Right lobe of liver (tissue), 6 donors: ENCODE measurements at regions not wholly inside any gene's neighbourhood (a gene's known extent, or its start where the extent isn't known, plus 50 kb on each side); places are given as distances from the start of the nearest gene placed in this dataset.

ENCODE experiments used
- ATAC-seq, 4 donors: fragments of 200-7000 bp; cut with Tn5 transposase; one replicate each; pipeline ENCODE4 v1.9.1; 2020; ENCODE audit warnings: mild to moderate bottlenecking in 4 of 4, moderate library complexity in 4 of 4
- DNase-seq, 3 donors: peaks; one replicate each; pipeline ENCODE4 v3.0.0-alpha.2; 2020
- H3K27ac ChIP-seq, 3 donors: fragments of 200-600 bp; one replicate each; pipeline ENCODE4 v1.8.0; 2022
- H3K27me3 ChIP-seq, 2 donors: fragments of 200-600 bp; one replicate each; pipeline ENCODE4 v1.8.0; 2022
- H3K36me3 ChIP-seq, 4 donors: fragments of 200-600 bp; sonication (generic) in 1 of 4; one replicate each; pipeline versions ENCODE4 v1.5.1 to v1.8.0; 2017 to 2022; ENCODE audit warnings: control low read depth in 1 of 4
- H3K4me1 ChIP-seq, 4 donors: fragments of 200-600 bp; sonication (generic) in 1 of 4; one replicate each; pipeline versions ENCODE4 v1.5.1 to v1.8.0; 2017 to 2022; ENCODE audit warnings: control low read depth in 1 of 4
- H3K4me3 ChIP-seq, 3 donors: fragments of 200-600 bp; one replicate each; pipeline ENCODE4 v1.8.0; 2022
- H3K9me3 ChIP-seq, 4 donors: fragments of 200-600 bp; sonication (generic) in 1 of 4; one replicate each; pipeline versions ENCODE4 v1.5.1 to v1.8.0; 2017 to 2022; ENCODE audit warnings: control low read depth in 1 of 4
- POLR2A ChIP-seq: fragments of 450-650 bp; IDR thresholded peaks from one replicate; pipeline ENCODE4 v1.6.1; 2017; ENCODE audit warnings: antibody characterized with exemption, mild to moderate bottlenecking
- WGBS: methylation state at CpG from one replicate; pipeline ENCODE4 v1.1.6; 2018; ENCODE audit warnings: low coverage, low lambda C conversion rate; ENCODE audit not compliant: insufficient coverage; ENCODE audit errors: missing lambda C conversion rate; 5-methylcytosine and 5-hydroxymethylcytosine counted together
- intact Hi-C, 2 donors: fragments of 100-400 bp; cut with DNase I; formaldehyde crosslinking; loops; one replicate each; pipeline versions ENCODE4 v1.11.2 to v1.14.1; 2022
- TF ChIP-seq, protein P1 (sequence below), 4 donors: fragments of 200-600 bp in 3 of 4; fragments of 450-650 bp in 1 of 4; IDR thresholded peaks; one replicate each; pipeline versions ENCODE4 v1.5.1 to v1.8.0; 2016 to 2022; ENCODE audit warnings: antibody characterized with exemption in 4 of 4, mild to moderate bottlenecking in 2 of 4
- donor health status: DM: no; HTN: yes; CAD: no.
- donor health status: DM: no; HTN: no; CAD: no.
- donor health status: DM: no; HTN: no; CAD: no.
- donor health status: DM: no; HTN: yes; CAD: no.
- donor health status: DM: no; HTN: yes; CAD: no.

DNA sequence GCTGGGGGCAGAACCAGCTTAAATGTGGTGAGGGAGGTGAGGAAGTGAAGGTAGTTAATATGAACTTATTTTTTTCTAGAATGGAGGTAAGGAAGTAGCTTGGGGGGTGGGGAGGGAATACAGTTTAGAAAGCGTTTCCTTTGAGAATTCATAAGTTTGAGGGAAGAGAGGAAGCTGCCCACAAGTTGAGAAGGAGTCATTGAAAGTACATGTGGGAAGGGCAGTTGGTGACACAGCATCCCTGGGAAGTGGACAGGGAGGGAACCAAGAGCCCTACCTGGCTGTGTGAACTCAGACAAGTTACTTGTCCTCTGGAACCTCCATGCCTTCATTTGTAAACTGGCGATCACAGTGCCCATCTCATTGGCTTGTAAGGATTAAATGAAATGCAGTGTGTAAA is 125.9 kb upstream of the SPON1 start:
- no peak overlapping the region for H3K4me3 ChIP-seq
- H3K36me3 ChIP-seq, result no peaks in the 10 kb centered on the region
- no peak overlapping the region for H3K27ac ChIP-seq
- 48% methylated on average over 2 of the region's 2 CpGs for WGBS
- TF ChIP-seq, protein P1, sequence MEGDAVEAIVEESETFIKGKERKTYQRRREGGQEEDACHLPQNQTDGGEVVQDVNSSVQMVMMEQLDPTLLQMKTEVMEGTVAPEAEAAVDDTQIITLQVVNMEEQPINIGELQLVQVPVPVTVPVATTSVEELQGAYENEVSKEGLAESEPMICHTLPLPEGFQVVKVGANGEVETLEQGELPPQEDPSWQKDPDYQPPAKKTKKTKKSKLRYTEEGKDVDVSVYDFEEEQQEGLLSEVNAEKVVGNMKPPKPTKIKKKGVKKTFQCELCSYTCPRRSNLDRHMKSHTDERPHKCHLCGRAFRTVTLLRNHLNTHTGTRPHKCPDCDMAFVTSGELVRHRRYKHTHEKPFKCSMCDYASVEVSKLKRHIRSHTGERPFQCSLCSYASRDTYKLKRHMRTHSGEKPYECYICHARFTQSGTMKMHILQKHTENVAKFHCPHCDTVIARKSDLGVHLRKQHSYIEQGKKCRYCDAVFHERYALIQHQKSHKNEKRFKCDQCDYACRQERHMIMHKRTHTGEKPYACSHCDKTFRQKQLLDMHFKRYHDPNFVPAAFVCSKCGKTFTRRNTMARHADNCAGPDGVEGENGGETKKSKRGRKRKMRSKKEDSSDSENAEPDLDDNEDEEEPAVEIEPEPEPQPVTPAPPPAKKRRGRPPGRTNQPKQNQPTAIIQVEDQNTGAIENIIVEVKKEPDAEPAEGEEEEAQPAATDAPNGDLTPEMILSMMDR (IDR thresholded peaks at IDR 0.05), result no peak
- TF ChIP-seq POLR2A, result no peak
- ATAC-seq (no peak), DNase-seq (no peak)
- no peaks in the 10 kb centered on the region for H3K4me1 ChIP-seq
- no peaks in the 10 kb centered on the region for H3K27me3 ChIP-seq
- intact Hi-C loops, result no loop called here
- H3K9me3 ChIP-seq, result no peaks in the 10 kb centered on the region

DNA sequence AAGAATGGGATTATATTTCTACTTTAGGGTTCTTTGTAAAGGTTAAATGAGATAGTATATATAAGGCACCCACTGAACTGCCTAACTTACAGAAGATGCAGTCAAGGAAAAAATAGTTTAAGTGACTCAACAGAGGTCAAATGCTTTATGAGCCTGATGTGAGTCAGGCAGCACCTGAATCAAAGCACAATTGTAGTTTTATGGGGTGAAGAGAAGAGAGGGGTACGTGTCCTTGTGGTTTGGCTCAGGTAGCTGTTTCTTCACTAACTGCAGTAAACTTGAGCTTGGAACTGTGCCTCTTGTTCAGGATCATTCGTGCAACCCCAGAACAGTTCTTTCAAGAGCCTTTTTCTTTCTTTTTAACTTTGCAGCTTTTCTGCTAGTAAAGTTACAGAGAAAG is 125.2 kb upstream of the SPON1 start:
- ATAC-seq, result no peak
- WGBS, result 58% methylated on average over 2 of the region's 2 CpGs
- H3K9me3 ChIP-seq, result no peaks in the 10 kb centered on the region

DNA sequence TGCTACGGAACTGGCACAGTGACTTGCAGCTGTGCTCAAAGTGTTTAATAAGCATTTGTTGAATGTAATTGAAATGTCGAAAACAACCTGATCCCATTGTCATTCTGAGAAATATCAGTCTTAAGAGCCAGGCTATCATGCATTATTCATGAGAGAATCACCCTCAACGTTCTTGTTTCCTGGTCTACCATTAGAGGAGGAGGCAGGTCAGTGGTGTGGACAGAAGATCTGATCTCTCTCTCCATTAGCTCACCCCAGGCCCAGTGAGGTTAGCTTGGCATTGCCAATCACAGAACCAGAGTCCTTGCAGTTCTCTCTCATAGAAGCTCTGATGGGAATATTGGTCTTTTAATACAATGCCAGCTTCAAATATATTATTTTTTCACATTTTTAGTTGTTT is 121.1 kb upstream of the SPON1 start:
- Histone ChIP-seq H3K4me3 (no peak overlapping the region), H3K4me1 (no peaks in the 10 kb centered on the region), H3K27ac (no peak overlapping the region), H3K27me3 (no peaks in the 10 kb centered on the region), H3K9me3 (no peaks in the 10 kb centered on the region), H3K36me3 (no peaks in the 10 kb centered on the region)
- intact Hi-C loops, result no loop called here
- TF ChIP-seq, protein P1 (IDR thresholded peaks at IDR 0.05), result no peak
- no peak for TF ChIP-seq POLR2A
- no peak for DNase-seq
- no peak for ATAC-seq
- WGBS, result 46% methylated on average over 3 of the region's 3 CpGs

More for the DNA sequence above, 125.2 kb upstream of the SPON1 start:
- H3K27me3 ChIP-seq, result no peaks in the 10 kb centered on the region
- TF ChIP-seq, protein P1 (IDR thresholded peaks at IDR 0.05), result no peak
- no peak for TF ChIP-seq POLR2A
- DNase-seq, result no peak
- H3K4me1 ChIP-seq, result no peaks in the 10 kb centered on the region
- no peak overlapping the region for H3K4me3 ChIP-seq
- H3K27ac ChIP-seq, result no peak overlapping the region
- intact Hi-C loops, result no loop called here
- H3K36me3 ChIP-seq, result no peaks in the 10 kb centered on the region

DNA sequence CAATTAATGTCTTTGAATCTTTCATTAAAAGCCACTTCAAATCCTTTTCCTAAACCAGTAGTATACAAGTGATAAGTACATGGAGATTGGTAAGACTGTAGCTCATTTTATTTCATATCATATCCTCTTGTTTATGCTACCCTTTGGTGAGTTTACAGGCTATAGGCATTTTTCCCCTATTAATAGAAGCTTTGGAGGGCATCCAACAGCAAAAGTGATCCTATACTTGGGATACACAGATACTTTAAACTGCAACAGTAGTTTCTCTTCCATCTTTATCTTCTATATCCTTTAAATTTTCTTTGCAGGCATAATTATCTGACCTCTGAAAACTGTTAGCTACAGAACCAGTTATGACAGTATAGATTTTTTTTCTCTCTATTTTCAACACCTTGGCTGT is 114.5 kb upstream of the SPON1 start:
- Histone ChIP-seq H3K4me3 (no peak overlapping the region), H3K9me3 (no peaks in the 10 kb centered on the region), H3K27ac (no peak overlapping the region), H3K36me3 (no peaks in the 10 kb centered on the region), H3K27me3 (no peaks in the 10 kb centered on the region), H3K4me1 (no peaks in the 10 kb centered on the region)
- DNase-seq (no peak), ATAC-seq (no peak)
- intact Hi-C loops, result no loop called here
- no peak for TF ChIP-seq POLR2A
- TF ChIP-seq, protein P1 (IDR thresholded peaks at IDR 0.05), result no peak

DNA sequence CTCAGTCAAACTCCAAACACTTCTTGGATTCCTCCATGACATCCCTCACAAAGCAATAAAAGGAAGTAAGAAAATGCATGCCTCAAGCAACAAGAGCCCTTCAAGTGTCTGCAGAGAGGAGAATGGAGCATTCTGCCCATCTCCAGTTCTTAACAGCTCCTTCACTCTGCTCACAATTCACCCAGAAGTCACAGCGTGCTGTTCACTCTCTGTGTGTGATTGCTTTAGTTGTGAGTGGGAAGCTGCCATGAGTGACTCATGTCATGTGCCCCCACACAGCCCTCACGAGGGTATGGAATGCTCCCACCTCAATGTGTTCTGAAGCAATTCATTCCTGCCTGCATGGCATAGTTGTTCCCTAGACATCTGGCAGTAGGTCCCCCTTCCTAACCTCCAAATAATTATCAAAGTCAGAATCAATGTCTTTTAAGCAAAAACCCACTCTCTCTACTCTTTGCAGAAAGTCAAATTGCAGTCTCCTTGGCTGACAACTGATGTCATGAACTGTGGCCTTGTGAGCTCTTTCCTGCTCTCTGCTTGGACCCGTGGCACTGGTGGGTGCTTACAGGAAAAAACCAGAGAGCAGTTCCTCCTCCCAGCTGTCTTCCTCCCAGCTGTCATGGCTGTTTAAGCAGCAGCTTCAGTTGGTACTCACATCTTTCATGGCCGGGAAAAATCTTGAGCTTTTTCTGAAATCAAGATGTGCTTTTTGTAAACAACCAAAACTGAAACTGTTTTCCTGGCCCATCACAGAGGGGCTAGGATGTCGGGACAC is 112.1 kb upstream of the SPON1 start:
- no peaks in the 10 kb centered on the region for H3K27me3 ChIP-seq
- TF ChIP-seq POLR2A, result no peak
- TF ChIP-seq, protein P1 (IDR thresholded peaks at IDR 0.05), result no peak
- no peaks in the 10 kb centered on the region for H3K9me3 ChIP-seq
- no peak for ATAC-seq
- intact Hi-C loops, result no loop called here
- no peaks in the 10 kb centered on the region for H3K4me1 ChIP-seq
- no peaks in the 10 kb centered on the region for H3K36me3 ChIP-seq
- 41% methylated on average over 4 of the region's 5 CpGs for WGBS
- no peak for DNase-seq
- no peak overlapping the region for H3K27ac ChIP-seq
- no peak overlapping the region for H3K4me3 ChIP-seq
